ENCODE measurements at regions not wholly inside any gene's neighbourhood (a gene's known extent, or its start where the extent isn't known, plus 50 kb on each side); places are given as distances from the start of the nearest gene placed in this dataset.

DNA sequence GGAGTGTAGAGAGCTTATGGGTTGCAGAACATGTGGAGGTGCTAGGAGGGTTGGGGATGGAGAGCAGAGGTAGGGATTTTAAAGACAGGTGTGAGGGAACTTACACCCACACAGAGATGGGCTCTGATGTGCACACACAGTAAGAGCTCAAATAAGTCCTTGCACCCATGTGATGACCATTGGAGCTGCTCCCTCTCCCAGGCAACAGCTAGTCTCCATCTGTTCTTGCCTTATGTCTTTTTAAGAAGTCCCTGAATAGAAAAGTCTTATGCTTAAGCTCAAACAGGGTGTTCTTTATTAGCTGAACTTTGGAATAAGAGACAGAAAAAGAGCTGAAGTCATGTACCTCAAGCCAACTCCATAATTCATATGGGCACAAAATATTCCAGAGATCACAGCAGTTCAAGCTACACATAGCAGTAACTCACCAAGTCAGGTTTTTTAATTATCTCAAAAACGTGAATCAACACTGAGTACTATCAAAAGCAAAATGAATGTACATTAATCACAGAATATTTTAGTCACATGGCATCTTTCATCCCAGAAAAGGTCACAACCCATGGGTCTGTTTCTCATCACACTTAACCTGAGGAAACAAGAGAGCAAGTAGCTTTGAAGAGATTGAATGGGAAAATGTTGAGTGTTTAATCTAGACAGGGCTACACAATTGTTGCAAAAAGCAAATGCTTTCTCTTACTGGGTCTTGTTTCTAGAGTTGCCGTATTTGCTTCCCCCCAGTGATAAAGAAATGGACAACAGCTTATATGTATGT lies 1513.6 kb upstream of the SEL1L start:
- no peak for TF ChIP-seq EP300 (IDR thresholded peaks at IDR 0.05)
- no peak for TF ChIP-seq POLR2A (IDR thresholded peaks at IDR 0.05)
- no peak for TF ChIP-seq POLR2AphosphoS5 (IDR thresholded peaks at IDR 0.05)
- TF ChIP-seq, protein P1, sequence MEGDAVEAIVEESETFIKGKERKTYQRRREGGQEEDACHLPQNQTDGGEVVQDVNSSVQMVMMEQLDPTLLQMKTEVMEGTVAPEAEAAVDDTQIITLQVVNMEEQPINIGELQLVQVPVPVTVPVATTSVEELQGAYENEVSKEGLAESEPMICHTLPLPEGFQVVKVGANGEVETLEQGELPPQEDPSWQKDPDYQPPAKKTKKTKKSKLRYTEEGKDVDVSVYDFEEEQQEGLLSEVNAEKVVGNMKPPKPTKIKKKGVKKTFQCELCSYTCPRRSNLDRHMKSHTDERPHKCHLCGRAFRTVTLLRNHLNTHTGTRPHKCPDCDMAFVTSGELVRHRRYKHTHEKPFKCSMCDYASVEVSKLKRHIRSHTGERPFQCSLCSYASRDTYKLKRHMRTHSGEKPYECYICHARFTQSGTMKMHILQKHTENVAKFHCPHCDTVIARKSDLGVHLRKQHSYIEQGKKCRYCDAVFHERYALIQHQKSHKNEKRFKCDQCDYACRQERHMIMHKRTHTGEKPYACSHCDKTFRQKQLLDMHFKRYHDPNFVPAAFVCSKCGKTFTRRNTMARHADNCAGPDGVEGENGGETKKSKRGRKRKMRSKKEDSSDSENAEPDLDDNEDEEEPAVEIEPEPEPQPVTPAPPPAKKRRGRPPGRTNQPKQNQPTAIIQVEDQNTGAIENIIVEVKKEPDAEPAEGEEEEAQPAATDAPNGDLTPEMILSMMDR (IDR thresholded peaks at IDR 0.05): no peak
- intact Hi-C loops (cut with DNase I): no loop called here
- Histone ChIP-seq H3K27ac (no peak overlapping the region), H3K4me3 (no peak overlapping the region), H3K4me1 (peaks cover 0 to 7% (median 2%) of the 10 kb centered on the region in 4 donors), H3K36me3 (no peaks in the 10 kb centered on the region), H3K9me3 (no peaks in the 10 kb centered on the region), H3K27me3 (no peaks in the 10 kb centered on the region)
- DNase-seq: no peak
- WGBS, 2 donors: 55 to 63% methylated on average over 2 of the region's 2 CpGs

DNA sequence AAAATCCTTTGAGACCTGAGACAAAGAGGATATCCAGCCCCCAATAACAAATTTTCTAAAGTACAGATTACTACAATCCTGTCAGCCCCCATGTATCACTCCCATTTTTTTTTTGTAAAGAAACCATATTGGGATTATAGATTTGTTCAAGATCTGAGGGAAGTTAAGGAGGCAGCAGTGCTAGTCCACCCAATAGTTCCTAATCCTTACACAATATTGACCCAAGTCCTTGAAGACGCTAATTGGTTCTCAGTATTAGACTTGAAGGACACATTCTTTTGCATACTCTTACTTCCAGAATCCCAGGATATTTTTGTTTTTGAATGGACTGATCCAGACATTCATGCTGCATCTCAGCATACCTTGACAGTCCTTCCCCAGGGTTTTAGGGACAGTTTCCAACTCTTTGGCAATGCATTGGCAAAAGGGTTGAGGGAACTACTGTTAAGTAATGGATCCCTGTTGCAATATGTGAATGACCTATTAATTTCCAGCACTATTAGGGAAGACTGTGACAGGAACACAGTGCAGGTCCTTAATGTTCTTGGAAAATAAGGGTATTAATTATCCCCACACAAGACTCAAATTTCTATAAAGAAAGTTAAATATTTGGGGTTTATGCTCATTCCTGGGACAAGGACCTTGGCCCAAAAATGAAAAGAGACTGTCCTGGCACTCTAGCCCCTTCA lies 1519.5 kb upstream of the SEL1L start:
- Histone ChIP-seq H3K36me3 (no peaks in the 10 kb centered on the region), H3K9me3 (no peaks in the 10 kb centered on the region), H3K27me3 (no peaks in the 10 kb centered on the region), H3K27ac (no peak overlapping the region), H3K4me3 (no peak overlapping the region), H3K4me1 (no peaks in the 10 kb centered on the region)
- intact Hi-C loops (cut with DNase I): no loop called here
- DNase-seq: no peak
- WGBS, 2 donors: 95 to 98% methylated on average over 1 of the region's 1 CpG
- TF ChIP-seq, protein P1 (IDR thresholded peaks at IDR 0.05): no peak
- TF ChIP-seq POLR2AphosphoS5 (IDR thresholded peaks at IDR 0.05) (no peak), EP300 (IDR thresholded peaks at IDR 0.05) (no peak), POLR2A (IDR thresholded peaks at IDR 0.05) (no peak)

DNA sequence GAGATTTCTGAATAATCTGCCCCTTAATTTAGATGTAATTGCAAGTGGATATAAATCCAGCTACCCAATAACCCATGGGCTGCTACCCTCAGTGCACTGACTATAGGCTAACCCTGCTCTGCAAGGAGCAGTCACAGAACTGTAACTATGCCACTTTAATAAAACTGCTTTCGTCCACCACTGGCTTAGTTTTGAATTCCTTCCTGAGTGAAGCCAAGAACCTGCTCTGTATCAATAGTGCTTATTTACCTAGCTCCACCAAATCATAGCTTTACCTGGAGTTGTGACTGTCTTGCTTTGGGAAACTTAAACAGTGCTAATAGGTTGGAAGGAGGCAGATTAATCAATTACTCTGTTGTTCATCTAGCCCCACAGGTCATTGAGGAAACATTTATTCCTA lies 1524.4 kb upstream of the SEL1L start:
- Histone ChIP-seq H3K27me3 (no peaks in the 10 kb centered on the region), H3K36me3 (no peaks in the 10 kb centered on the region), H3K27ac (no peak overlapping the region), H3K9me3 (no peaks in the 10 kb centered on the region), H3K4me3 (no peak overlapping the region), H3K4me1 (no peaks in the 10 kb centered on the region)
- TF ChIP-seq POLR2AphosphoS5 (IDR thresholded peaks at IDR 0.05) (no peak), POLR2A (IDR thresholded peaks at IDR 0.05) (no peak), EP300 (IDR thresholded peaks at IDR 0.05) (no peak)
- TF ChIP-seq, protein P1 (IDR thresholded peaks at IDR 0.05): no peak
- WGBS, 2 donors: 41 to 66% methylated on average over 1 of the region's 1 CpG
- DNase-seq: no peak
- intact Hi-C loops (cut with DNase I): no loop called here

DNA sequence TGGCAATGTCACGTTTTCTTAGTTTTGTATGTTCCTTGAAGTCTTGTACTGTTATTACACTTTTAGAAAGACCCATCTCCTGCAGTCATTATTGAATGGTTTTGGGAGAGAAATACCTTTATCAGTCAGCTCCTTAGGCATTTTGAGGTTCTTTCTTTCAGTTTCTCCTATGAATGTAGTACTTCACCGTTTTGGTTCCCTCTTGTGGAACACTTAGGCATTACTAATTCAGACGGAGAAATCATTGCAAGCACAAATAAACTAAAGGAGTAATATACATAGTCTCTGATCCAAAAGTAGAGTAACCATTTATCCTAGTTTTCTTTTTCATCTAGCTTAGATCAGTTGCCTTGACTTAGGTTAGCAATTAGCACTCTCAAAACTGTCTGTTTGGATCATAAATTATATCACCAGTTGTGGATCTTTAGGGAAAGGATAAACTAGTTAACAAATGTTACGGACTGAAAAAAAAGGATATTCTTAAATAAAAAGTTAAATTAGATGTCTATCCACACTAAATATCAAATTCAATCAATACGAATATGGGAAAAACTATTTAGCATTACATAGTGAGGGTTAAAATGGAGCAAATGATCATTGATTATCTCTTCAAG lies 1538.3 kb upstream of the SEL1L start:
- Histone ChIP-seq H3K4me3 (no peak overlapping the region), H3K27me3 (no peaks in the 10 kb centered on the region), H3K4me1 (no peaks in the 10 kb centered on the region), H3K27ac (no peak overlapping the region), H3K36me3 (no peaks in the 10 kb centered on the region), H3K9me3 (peaks cover 0 to 5% (median 0%) of the 10 kb centered on the region in 4 donors)
- intact Hi-C loops (cut with DNase I): no loop called here
- TF ChIP-seq POLR2AphosphoS5 (IDR thresholded peaks at IDR 0.05) (no peak), POLR2A (IDR thresholded peaks at IDR 0.05) (no peak)
- TF ChIP-seq, protein P1 (IDR thresholded peaks at IDR 0.05): no peak
- WGBS, 2 donors: 50 to 64% methylated on average over 5 of the region's 5 CpGs
- DNase-seq: no peak

All from sigmoid colon (tissue), 6 donors.